ENCODE measurements at regions not wholly inside any gene's neighbourhood (a gene's known extent, or its start where the extent isn't known, plus 50 kb on each side); places are given as distances from the start of the nearest gene placed in this dataset.

- no peak for TF ChIP-seq POLR2AphosphoS5 (IDR thresholded peaks at IDR 0.05)
- TF ChIP-seq CTCF (IDR thresholded peaks at IDR 0.05), result no peak
- no peak for TF ChIP-seq POLR2A (IDR thresholded peaks at IDR 0.05; ENCODE audit: low read depth)
- no peak for TF ChIP-seq EP300 (IDR thresholded peaks at IDR 0.05)
These were observed 253.1 kb downstream of the PTPRU start for GRCh38 chr1:29489471-29489870.

Measured in esophagus muscularis mucosa (tissue), 4 donors.